ENCODE measurements at regions not wholly inside any gene's neighbourhood (a gene's known extent, or its start where the extent isn't known, plus 50 kb on each side); places are given as distances from the start of the nearest gene placed in this dataset.

- H3K4me1 Mint-ChIP-seq (ENCODE audit: low read depth, unreplicated experiment): no peaks in the 10 kb centered on the region
- no peak overlapping the region for H3K27ac Mint-ChIP-seq (ENCODE audit: unreplicated experiment)
- no peak for TF ChIP-seq CTCF (IDR thresholded peaks at IDR 0.05; ENCODE audit: partially characterized antibody, unreplicated experiment)
- peaks cover 3% of the 10 kb centered on the region for H3K9me3 Mint-ChIP-seq (ENCODE audit: unreplicated experiment)
- H3K36me3 Mint-ChIP-seq (ENCODE audit: unreplicated experiment): no peaks in the 10 kb centered on the region
- DNase-seq: no peak
- no peak overlapping the region for H3K4me3 Mint-ChIP-seq (ENCODE audit: unreplicated experiment)
- H3K27me3 Mint-ChIP-seq (ENCODE audit: unreplicated experiment): peaks cover 3% of the 10 kb centered on the region
Measured at GRCh38 chr18:7480879-7481278, 86.2 kb upstream of the PTPRM start.

- no peaks in the 10 kb centered on the region for H3K9me3 Mint-ChIP-seq (ENCODE audit: unreplicated experiment)
- DNase-seq: no peak
- no peak for TF ChIP-seq CTCF (IDR thresholded peaks at IDR 0.05; ENCODE audit: partially characterized antibody, unreplicated experiment)
- H3K4me1 Mint-ChIP-seq (ENCODE audit: low read depth, unreplicated experiment): no peaks in the 10 kb centered on the region
- H3K27ac Mint-ChIP-seq (ENCODE audit: unreplicated experiment): no peak overlapping the region
- H3K27me3 Mint-ChIP-seq (ENCODE audit: unreplicated experiment): peaks cover 3% of the 10 kb centered on the region
- H3K36me3 Mint-ChIP-seq (ENCODE audit: unreplicated experiment): no peaks in the 10 kb centered on the region
- H3K4me3 Mint-ChIP-seq (ENCODE audit: unreplicated experiment): no peak overlapping the region
Measured at GRCh38 chr18:7482342-7482741, 84.8 kb upstream of the PTPRM start.

GRCh38 chr18:7485616-7486015, 81.5 kb upstream of the PTPRM start:
- no peak for DNase-seq
- Mint-ChIP-seq H3K4me3 (ENCODE audit: unreplicated experiment) (no peak overlapping the region), H3K4me1 (ENCODE audit: low read depth, unreplicated experiment) (no peaks in the 10 kb centered on the region), H3K27ac (ENCODE audit: unreplicated experiment) (no peak overlapping the region), H3K9me3 (ENCODE audit: unreplicated experiment) (no peaks in the 10 kb centered on the region), H3K36me3 (ENCODE audit: unreplicated experiment) (no peaks in the 10 kb centered on the region), H3K27me3 (ENCODE audit: unreplicated experiment) (peaks cover 3% of the 10 kb centered on the region)
- TF ChIP-seq CTCF (IDR thresholded peaks at IDR 0.05; ENCODE audit: partially characterized antibody, unreplicated experiment): no peak

GRCh38 chr18:7488571-7488970, 78.5 kb upstream of the PTPRM start:
- H3K4me1 Mint-ChIP-seq (ENCODE audit: low read depth, unreplicated experiment): no peaks in the 10 kb centered on the region
- no peak overlapping the region for H3K27ac Mint-ChIP-seq (ENCODE audit: unreplicated experiment)

GRCh38 chr18:7490104-7490503, 77.0 kb upstream of the PTPRM start:
- Mint-ChIP-seq H3K4me3 (ENCODE audit: unreplicated experiment) (no peak overlapping the region), H3K27ac (ENCODE audit: unreplicated experiment) (no peak overlapping the region), H3K4me1 (ENCODE audit: low read depth, unreplicated experiment) (no peaks in the 10 kb centered on the region), H3K36me3 (ENCODE audit: unreplicated experiment) (no peaks in the 10 kb centered on the region), H3K27me3 (ENCODE audit: unreplicated experiment) (peaks cover under 1% of the 10 kb centered on the region), H3K9me3 (ENCODE audit: unreplicated experiment) (no peaks in the 10 kb centered on the region)
- TF ChIP-seq CTCF (IDR thresholded peaks at IDR 0.05; ENCODE audit: partially characterized antibody, unreplicated experiment): no peak
- DNase-seq: no peak

More at GRCh38 chr18:7488571-7488970, 78.5 kb upstream of the PTPRM start:
- H3K9me3 Mint-ChIP-seq (ENCODE audit: unreplicated experiment): no peaks in the 10 kb centered on the region
- no peaks in the 10 kb centered on the region for H3K36me3 Mint-ChIP-seq (ENCODE audit: unreplicated experiment)
- H3K4me3 Mint-ChIP-seq (ENCODE audit: unreplicated experiment): no peak overlapping the region
- DNase-seq: no peak
- no peak for TF ChIP-seq CTCF (IDR thresholded peaks at IDR 0.05; ENCODE audit: partially characterized antibody, unreplicated experiment)
- peaks cover 3% of the 10 kb centered on the region for H3K27me3 Mint-ChIP-seq (ENCODE audit: unreplicated experiment)
